SK-N-SH (cell line): ENCODE measurements at regions not wholly inside any gene's neighbourhood (a gene's known extent, or its start where the extent isn't known, plus 50 kb on each side); places are given as distances from the start of the nearest gene placed in this dataset.

ENCODE experiments used
- CTCF ChIA-PET: fragments of 300-600, 350-600 bp; formaldehyde crosslinking; extraction: SDS; loops from one replicate; lab custom pipeline; 2021; lab: Yijun Ruan, JAX
- POLR2A ChIA-PET: fragments of 350-600 bp; sonication (Branson Sonifier 250); formaldehyde crosslinking; extraction: SDS; loops from one replicate; lab custom pipeline; 2020; ENCODE audit warnings: antibody characterized with exemption, inconsistent platforms; lab: Yijun Ruan, JAX
- DNase-seq: peaks from one replicate; pipeline ENCODE4 v3.0.0; 2012
- H2AFZ ChIP-seq: fragments of 200-600 bp; sonication (generic); 2 replicates; pipeline ENCODE4 v1.8.1; 2016; ENCODE audit warnings: antibody characterized with exemption, mild to moderate bottlenecking, low read depth
- H3F3A ChIP-seq: fragments of 200-600 bp; sonication (generic); replicated peaks from 2 replicates; pipeline ENCODE3; 2016; ENCODE audit warnings: antibody characterized with exemption, mild to moderate bottlenecking; ENCODE audit not compliant: insufficient read depth
- H3K27ac ChIP-seq, 2 experiments: fragments of 200-500 bp in 1 of 2; fragments of 200-600 bp in 1 of 2; sonication (Bioruptor generic) in 1 of 2; sonication (generic), shearing (Covaris generic) in 1 of 2; 2 replicates each; pipeline versions ENCODE4 v1.5.1 to v1.6.1; 2014 to 2016; ENCODE audit warnings: low read depth in 2 of 2, inconsistent platforms in 1 of 2, low read length in 1 of 2, mild to moderate bottlenecking in 1 of 2, mixed read lengths in 1 of 2
- H3K27me3 ChIP-seq: fragments of 200-600 bp; sonication (generic), shearing (Covaris generic); 2 replicates; pipeline ENCODE4 v1.6.1; 2016; ENCODE audit warnings: mixed run types; ENCODE audit not compliant: insufficient read depth
- H3K36me3 ChIP-seq, 2 experiments: fragments of 200-500 bp in 1 of 2; fragments of 200-600 bp in 1 of 2; sonication (Bioruptor generic) in 1 of 2; sonication (generic) in 1 of 2; replicated peaks in 1 of 2; 2 replicates each; pipeline versions ENCODE3 to v1.5.1; 2014 to 2016; ENCODE audit warnings: low read length in 1 of 2, mild to moderate bottlenecking in 1 of 2; ENCODE audit not compliant: insufficient read depth in 2 of 2, control insufficient read depth in 1 of 2
- H3K4me1 ChIP-seq, 2 experiments: fragments of 200-500 bp in 1 of 2; fragments of 200-600 bp in 1 of 2; sonication (Bioruptor generic) in 1 of 2; sonication (generic), shearing (Covaris generic) in 1 of 2; 2 replicates each; pipeline versions ENCODE4 v1.5.1 to v1.6.1; 2014 to 2016; ENCODE audit warnings: low read depth in 1 of 2, low read length in 1 of 2, mixed run types in 1 of 2; ENCODE audit not compliant: insufficient read depth in 2 of 2, control insufficient read depth in 1 of 2
- H3K4me2 ChIP-seq: fragments of 200-600 bp; sonication (generic), shearing (Covaris generic); 2 replicates; pipeline ENCODE4 v1.6.1; 2017; ENCODE audit warnings: mixed run types
- H3K4me3 ChIP-seq, 2 experiments: fragments of 200-500 bp in 1 of 2; fragments of 200-600 bp in 1 of 2; sonication (Bioruptor generic) in 1 of 2; sonication (generic), shearing (Covaris generic) in 1 of 2; 2 replicates each; pipeline versions ENCODE4 v1.5.1 to v1.8.1; 2014 to 2016; ENCODE audit warnings: low read depth in 2 of 2, inconsistent platforms in 1 of 2, low read length in 1 of 2, mild to moderate bottlenecking in 1 of 2, mixed read lengths in 1 of 2, moderate library complexity in 1 of 2
- H3K79me2 ChIP-seq: fragments of 200-600 bp; sonication (generic); 2 replicates; pipeline ENCODE4 v1.8.1; 2017; ENCODE audit warnings: mild to moderate bottlenecking; ENCODE audit not compliant: insufficient read depth
- H3K9ac ChIP-seq: fragments of 200-600 bp; sonication (generic); 2 replicates; pipeline ENCODE4 v1.6.1; 2017; ENCODE audit warnings: mixed run types
- H3K9me2 ChIP-seq: fragments of 200-600 bp; sonication (generic); 2 replicates; pipeline ENCODE4 v1.6.1; 2017; ENCODE audit warnings: mixed run types
- H3K9me3 ChIP-seq: fragments of 200-600 bp; sonication (generic); 2 replicates; pipeline ENCODE4 v1.6.1; 2017; ENCODE audit warnings: mixed run types, mild to moderate bottlenecking, moderate library complexity
- H4K20me1 ChIP-seq: fragments of 200-600 bp; sonication (generic); 2 replicates; pipeline ENCODE4 v1.6.1; 2017; ENCODE audit warnings: mild to moderate bottlenecking, mixed run types; ENCODE audit not compliant: insufficient read depth
- CHD2 ChIP-seq: fragments of 150-350 bp; IDR thresholded peaks from 2 replicates; pipeline ENCODE4 v1.6.1; 2018; ENCODE audit warnings: low read length; ENCODE audit not compliant: partially characterized antibody
- ELF1 ChIP-seq: IDR thresholded peaks from 2 replicates; pipeline ENCODE4 v1.4.0; 2012
- FOSL2 ChIP-seq: IDR thresholded peaks from 2 replicates; pipeline ENCODE4 v1.4.0; 2012; ENCODE audit warnings: low read depth, mild to moderate bottlenecking, moderate library complexity, borderline replicate concordance
- FOXJ3 ChIP-seq: sonication (generic); formaldehyde crosslinking; IDR thresholded peaks from 2 replicates; pipeline ENCODE4 v1.5.1; 2020; ENCODE audit warnings: mild to moderate bottlenecking, missing genetic modification reagents
- GABPA ChIP-seq: IDR thresholded peaks from 2 replicates; pipeline ENCODE4 v1.4.0; 2012; ENCODE audit warnings: low read depth, mild to moderate bottlenecking
- GATA2 ChIP-seq: sonication (generic); formaldehyde crosslinking; IDR thresholded peaks from 2 replicates; pipeline ENCODE4 v1.5.0; 2020; ENCODE audit warnings: mild to moderate bottlenecking, missing genetic modification reagents
- JUND ChIP-seq: IDR thresholded peaks from 2 replicates; pipeline ENCODE4 v1.4.0; 2012
- NFIC ChIP-seq: IDR thresholded peaks from 2 replicates; pipeline ENCODE4 v1.4.0; 2012; ENCODE audit warnings: borderline replicate concordance
- POLR2AphosphoS5 ChIP-seq: IDR thresholded peaks from 2 replicates; pipeline ENCODE4 v1.6.1; 2012; ENCODE audit warnings: low read depth, low read length
- RCOR1 ChIP-seq: fragments of 150-350 bp; IDR thresholded peaks from 2 replicates; pipeline ENCODE4 v1.6.1; 2017; ENCODE audit warnings: antibody characterized with exemption, low read length
- RFX5 ChIP-seq: IDR thresholded peaks from 2 replicates; pipeline ENCODE4 v1.6.1; 2012; ENCODE audit warnings: mild to moderate bottlenecking, improper control_type of control experiment, low read length
- RXRA ChIP-seq: IDR thresholded peaks from 2 replicates; pipeline ENCODE4 v1.4.0; 2012; ENCODE audit warnings: low read depth, mild to moderate bottlenecking, borderline replicate concordance
- SIN3A ChIP-seq: IDR thresholded peaks from 2 replicates; pipeline ENCODE4 v1.6.1; 2012; ENCODE audit warnings: low read depth, mild to moderate bottlenecking, low read length, moderate library complexity, borderline replicate concordance
- SMC3 ChIP-seq: IDR thresholded peaks from 2 replicates; pipeline ENCODE4 v1.6.1; 2012; ENCODE audit warnings: low read depth, low read length, improper control_type of control experiment
- TEAD4 ChIP-seq: IDR thresholded peaks from 2 replicates; pipeline ENCODE4 v1.4.0; 2012; ENCODE audit warnings: mild to moderate bottlenecking, borderline replicate concordance; ENCODE audit not compliant: insufficient read depth
- YY1 ChIP-seq: IDR thresholded peaks from 2 replicates; pipeline ENCODE4 v1.4.0; 2012; ENCODE audit warnings: low read depth, mild to moderate bottlenecking
- TF ChIP-seq, protein P1 (sequence below): IDR thresholded peaks from 2 replicates; pipeline ENCODE4 v1.4.0; 2012; ENCODE audit warnings: low read depth, borderline replicate concordance
- TF ChIP-seq, protein P2 (sequence below): IDR thresholded peaks from 2 replicates; pipeline ENCODE4 v1.4.0; 2012; ENCODE audit warnings: low read depth, borderline replicate concordance
- TF ChIP-seq, protein P3 (sequence below): fragments of 150-350 bp; IDR thresholded peaks from 2 replicates; pipeline ENCODE4 v1.6.1; 2016; ENCODE audit warnings: mild to moderate bottlenecking, low read depth, low read length
- TF ChIP-seq, protein P4 (sequence below): fragments of 200-600 bp; sonication (generic); IDR thresholded peaks from 2 replicates; pipeline ENCODE4 v1.6.1; 2017; ENCODE audit warnings: antibody characterized with exemption, mild to moderate bottlenecking, moderate library complexity

DNA sequence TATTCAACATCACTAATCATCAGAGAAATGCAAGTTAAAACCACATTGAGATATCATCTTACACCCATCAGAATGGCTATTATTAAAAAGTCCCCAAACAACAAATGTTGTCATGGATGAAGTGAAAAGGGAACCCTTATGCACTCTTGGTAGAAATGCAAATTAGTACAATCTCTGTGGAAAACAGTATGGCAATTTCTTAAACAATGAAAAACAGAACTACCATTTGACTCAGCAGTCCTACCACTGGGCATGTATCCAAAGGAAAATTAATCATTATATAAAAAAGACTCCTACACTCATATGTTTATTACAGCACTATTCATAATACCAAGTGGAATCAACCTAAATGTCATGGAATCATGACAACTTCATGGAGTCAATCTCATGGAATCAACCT lies 611.3 kb upstream of the GJE1 start:
- H3K4me3 ChIP-seq, result no peak overlapping the region
- no peaks in the 10 kb centered on the region for H3K36me3 ChIP-seq
- H3K9me2 ChIP-seq, result no peaks in the 10 kb centered on the region
- no peaks in the 10 kb centered on the region for H3K9me3 ChIP-seq
- DNase-seq, result no peak
- H3K27ac ChIP-seq, result no peak overlapping the region
- H3K79me2 ChIP-seq, result no peaks in the 10 kb centered on the region
- no peak overlapping the region for H2AFZ ChIP-seq
- no peak overlapping the region for H3K4me2 ChIP-seq
- no peak overlapping the region for H3K9ac ChIP-seq
- TF ChIP-seq, protein P1, sequence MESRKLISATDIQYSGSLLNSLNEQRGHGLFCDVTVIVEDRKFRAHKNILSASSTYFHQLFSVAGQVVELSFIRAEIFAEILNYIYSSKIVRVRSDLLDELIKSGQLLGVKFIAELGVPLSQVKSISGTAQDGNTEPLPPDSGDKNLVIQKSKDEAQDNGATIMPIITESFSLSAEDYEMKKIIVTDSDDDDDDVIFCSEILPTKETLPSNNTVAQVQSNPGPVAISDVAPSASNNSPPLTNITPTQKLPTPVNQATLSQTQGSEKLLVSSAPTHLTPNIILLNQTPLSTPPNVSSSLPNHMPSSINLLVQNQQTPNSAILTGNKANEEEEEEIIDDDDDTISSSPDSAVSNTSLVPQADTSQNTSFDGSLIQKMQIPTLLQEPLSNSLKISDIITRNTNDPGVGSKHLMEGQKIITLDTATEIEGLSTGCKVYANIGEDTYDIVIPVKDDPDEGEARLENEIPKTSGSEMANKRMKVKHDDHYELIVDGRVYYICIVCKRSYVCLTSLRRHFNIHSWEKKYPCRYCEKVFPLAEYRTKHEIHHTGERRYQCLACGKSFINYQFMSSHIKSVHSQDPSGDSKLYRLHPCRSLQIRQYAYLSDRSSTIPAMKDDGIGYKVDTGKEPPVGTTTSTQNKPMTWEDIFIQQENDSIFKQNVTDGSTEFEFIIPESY, result no peak
- no peak for TF ChIP-seq POLR2AphosphoS5
- TF ChIP-seq YY1, result no peak
- TF ChIP-seq, protein P2, sequence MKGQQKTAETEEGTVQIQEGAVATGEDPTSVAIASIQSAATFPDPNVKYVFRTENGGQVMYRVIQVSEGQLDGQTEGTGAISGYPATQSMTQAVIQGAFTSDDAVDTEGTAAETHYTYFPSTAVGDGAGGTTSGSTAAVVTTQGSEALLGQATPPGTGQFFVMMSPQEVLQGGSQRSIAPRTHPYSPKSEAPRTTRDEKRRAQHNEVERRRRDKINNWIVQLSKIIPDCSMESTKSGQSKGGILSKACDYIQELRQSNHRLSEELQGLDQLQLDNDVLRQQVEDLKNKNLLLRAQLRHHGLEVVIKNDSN, result no peak
- TF ChIP-seq SIN3A, result no peak
- no peak for TF ChIP-seq RXRA
- no peak for TF ChIP-seq RCOR1
- TF ChIP-seq ELF1, result no peak
- TF ChIP-seq, protein P3, sequence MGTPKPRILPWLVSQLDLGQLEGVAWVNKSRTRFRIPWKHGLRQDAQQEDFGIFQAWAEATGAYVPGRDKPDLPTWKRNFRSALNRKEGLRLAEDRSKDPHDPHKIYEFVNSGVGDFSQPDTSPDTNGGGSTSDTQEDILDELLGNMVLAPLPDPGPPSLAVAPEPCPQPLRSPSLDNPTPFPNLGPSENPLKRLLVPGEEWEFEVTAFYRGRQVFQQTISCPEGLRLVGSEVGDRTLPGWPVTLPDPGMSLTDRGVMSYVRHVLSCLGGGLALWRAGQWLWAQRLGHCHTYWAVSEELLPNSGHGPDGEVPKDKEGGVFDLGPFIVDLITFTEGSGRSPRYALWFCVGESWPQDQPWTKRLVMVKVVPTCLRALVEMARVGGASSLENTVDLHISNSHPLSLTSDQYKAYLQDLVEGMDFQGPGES, result no peak
- no peak for TF ChIP-seq JUND
- TF ChIP-seq, protein P4, sequence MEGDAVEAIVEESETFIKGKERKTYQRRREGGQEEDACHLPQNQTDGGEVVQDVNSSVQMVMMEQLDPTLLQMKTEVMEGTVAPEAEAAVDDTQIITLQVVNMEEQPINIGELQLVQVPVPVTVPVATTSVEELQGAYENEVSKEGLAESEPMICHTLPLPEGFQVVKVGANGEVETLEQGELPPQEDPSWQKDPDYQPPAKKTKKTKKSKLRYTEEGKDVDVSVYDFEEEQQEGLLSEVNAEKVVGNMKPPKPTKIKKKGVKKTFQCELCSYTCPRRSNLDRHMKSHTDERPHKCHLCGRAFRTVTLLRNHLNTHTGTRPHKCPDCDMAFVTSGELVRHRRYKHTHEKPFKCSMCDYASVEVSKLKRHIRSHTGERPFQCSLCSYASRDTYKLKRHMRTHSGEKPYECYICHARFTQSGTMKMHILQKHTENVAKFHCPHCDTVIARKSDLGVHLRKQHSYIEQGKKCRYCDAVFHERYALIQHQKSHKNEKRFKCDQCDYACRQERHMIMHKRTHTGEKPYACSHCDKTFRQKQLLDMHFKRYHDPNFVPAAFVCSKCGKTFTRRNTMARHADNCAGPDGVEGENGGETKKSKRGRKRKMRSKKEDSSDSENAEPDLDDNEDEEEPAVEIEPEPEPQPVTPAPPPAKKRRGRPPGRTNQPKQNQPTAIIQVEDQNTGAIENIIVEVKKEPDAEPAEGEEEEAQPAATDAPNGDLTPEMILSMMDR, result no peak
- no peak for TF ChIP-seq NFIC
- TF ChIP-seq FOXJ3, result no peak
- TF ChIP-seq SMC3, result no peak
- TF ChIP-seq RFX5, result no peak
- TF ChIP-seq FOSL2, result no peak
- TF ChIP-seq GATA2 (CRISPR knock-in tag), result no peak
- no peak for TF ChIP-seq TEAD4
- no peak for TF ChIP-seq CHD2
- no peak for TF ChIP-seq GABPA
- H3K27me3 ChIP-seq, result no peaks in the 10 kb centered on the region
- H4K20me1 ChIP-seq, result no peaks in the 10 kb centered on the region
- ChIA-PET CTCF (no interaction called here), POLR2A (no interaction called here)
- H3F3A ChIP-seq, result no peaks in the 10 kb centered on the region
- no peaks in the 10 kb centered on the region; a peak in 1 of 4 replicates for H3K4me1 ChIP-seq
